CD4-positive, alpha-beta T cell treated with Interleukin-15 for 4 hours (primary cell): ENCODE measurements at regions not wholly inside any gene's neighbourhood (a gene's known extent, or its start where the extent isn't known, plus 50 kb on each side); places are given as distances from the start of the nearest gene placed in this dataset.
A peak's percentile ranks its signal among the peaks of the same experiment; 100 is the strongest.

ENCODE experiments used
- DNase-seq: peaks from one replicate; pipeline ENCODE4 v3.0.0-alpha.2; 2020; ENCODE audit warnings: low spot score

GRCh38 chrX:39811376-39811775, 286.4 kb downstream of the BCOR start:
- no peak for DNase-seq

- DNase-seq: no peak
Measured at GRCh38 chrX:39813631-39814277, 284.0 kb downstream of the BCOR start.

GRCh38 chrX:39814391-39814790, 283.4 kb downstream of the BCOR start:
- peak; percentile 51 for DNase-seq

- no peak for DNase-seq
Measured at GRCh38 chrX:39815631-39816030, 282.1 kb downstream of the BCOR start.

- no peak for DNase-seq
Measured at GRCh38 chrX:39816871-39817731, 280.7 kb downstream of the BCOR start.

GRCh38 chrX:39817754-39818470, 279.8 kb downstream of the BCOR start:
- no peak for DNase-seq

- DNase-seq: no peak
Measured at GRCh38 chrX:39818750-39819149, 279.0 kb downstream of the BCOR start.

- DNase-seq: no peak
Measured at GRCh38 chrX:39819921-39820849, 277.6 kb downstream of the BCOR start.

- DNase-seq: peak; percentile 9
Measured at GRCh38 chrX:39820938-39821708, 276.6 kb downstream of the BCOR start.

- no peak for DNase-seq
Measured at GRCh38 chrX:39821709-39822095, 276.1 kb downstream of the BCOR start.

GRCh38 chrX:39822133-39822748, 275.5 kb downstream of the BCOR start:
- DNase-seq: no peak

GRCh38 chrX:39823424-39823823, 274.3 kb downstream of the BCOR start:
- no peak for DNase-seq

- no peak for DNase-seq
Measured at GRCh38 chrX:39823854-39824253, 273.9 kb downstream of the BCOR start.

GRCh38 chrX:39826813-39827543, 270.8 kb downstream of the BCOR start:
- DNase-seq: no peak

- DNase-seq: no peak
Measured at GRCh38 chrX:39827951-39828350, 269.8 kb downstream of the BCOR start.

- DNase-seq: no peak
Measured at GRCh38 chrX:39828971-39829370, 268.8 kb downstream of the BCOR start.

GRCh38 chrX:39829965-39830364, 267.8 kb downstream of the BCOR start:
- no peak for DNase-seq

- no peak for DNase-seq
Measured at GRCh38 chrX:39830414-39830813, 267.3 kb downstream of the BCOR start.

- DNase-seq: no peak
Measured at GRCh38 chrX:39832211-39832610, 265.5 kb downstream of the BCOR start.

- DNase-seq: no peak
Measured at GRCh38 chrX:39834600-39834999, 263.2 kb downstream of the BCOR start.
